Activated B cell treated with CpG ODN at 0.5 μM for 24 hours (primary cell): ENCODE measurements at regions not wholly inside any gene's neighbourhood (a gene's known extent, or its start where the extent isn't known, plus 50 kb on each side); places are given as distances from the start of the nearest gene placed in this dataset.

Experiments used
- ATAC-seq: fragments of 200-7000 bp; cut with Tn5 transposase; one replicate; pipeline ENCODE4 v1.10.0; 2021; ENCODE audit warnings: low read depth, mild to moderate bottlenecking, moderate library complexity
- CTCF ChIA-PET: fragments of 350-600 bp; sonication (Branson Sonifier 250); formaldehyde crosslinking; loops from one replicate; lab custom pipeline; 2021; ENCODE audit warnings: antibody characterized with exemption; lab: Charles Lee
- POLR2A ChIA-PET: fragments of 350-600 bp; sonication (Branson Sonifier 250); formaldehyde crosslinking; loops from one replicate; lab custom pipeline; 2021; ENCODE audit warnings: antibody characterized with exemption; lab: Charles Lee
- DNase-seq: peaks from one replicate; pipeline ENCODE4 v3.0.0; 2022
- H3K27ac Mint-ChIP-seq: one replicate; pipeline ENCODE4 v1.8.0; 2020; ENCODE audit warnings: mixed read lengths
- H3K27me3 Mint-ChIP-seq: one replicate; pipeline ENCODE4 v1.8.0; 2021; ENCODE audit warnings: mixed read lengths
- H3K36me3 Mint-ChIP-seq: one replicate; pipeline ENCODE4 v1.8.0; 2021; ENCODE audit warnings: low read depth, mixed read lengths
- H3K4me1 Mint-ChIP-seq: one replicate; pipeline ENCODE4 v1.8.0; 2021; ENCODE audit warnings: mixed read lengths
- H3K4me3 Mint-ChIP-seq: one replicate; pipeline ENCODE4 v1.8.0; 2020; ENCODE audit warnings: mild to moderate bottlenecking, mixed read lengths
- H3K9me3 Mint-ChIP-seq: one replicate; pipeline ENCODE4 v1.8.0; 2020; ENCODE audit warnings: mixed read lengths
- CTCF ChIP-seq: fragments of 200-600 bp; IDR thresholded peaks from one replicate; pipeline ENCODE4 v1.8.0; 2022; ENCODE audit warnings: antibody characterized with exemption, mild to moderate bottlenecking
- intact Hi-C: fragments of 100-400 bp; cut with micrococcal nuclease; formaldehyde crosslinking; loops from one replicate; pipeline ENCODE4 v1.15.1; 2024

GRCh38 chr2:136404176-136404575 lies 286.2 kb upstream of the CXCR4 start:
- peaks cover 5% of the 10 kb centered on the region for H3K4me1 Mint-ChIP-seq
- H3K9me3 Mint-ChIP-seq = no peaks in the 10 kb centered on the region
- POLR2A ChIA-PET = no interaction called here
- DNase-seq = no peak
- peaks cover 20% of the 10 kb centered on the region for H3K27me3 Mint-ChIP-seq
- no peak for ATAC-seq
- no peak overlapping the region for H3K27ac Mint-ChIP-seq
- no peaks in the 10 kb centered on the region for H3K36me3 Mint-ChIP-seq
- intact Hi-C loops = no loop called here
- H3K4me3 Mint-ChIP-seq = no peak overlapping the region
- CTCF ChIA-PET = no interaction called here
- no peak for TF ChIP-seq CTCF

- TF ChIP-seq CTCF = no peak
- DNase-seq (no peak), ATAC-seq (no peak)
- Mint-ChIP-seq H3K27ac (no peak overlapping the region), H3K27me3 (peaks cover 15% of the 10 kb centered on the region), H3K9me3 (no peaks in the 10 kb centered on the region), H3K36me3 (no peaks in the 10 kb centered on the region), H3K4me1 (peaks cover under 1% of the 10 kb centered on the region), H3K4me3 (no peak overlapping the region)
- intact Hi-C loops = no loop called here
- POLR2A ChIA-PET = no interaction called here
- CTCF ChIA-PET = no interaction called here
Measured at GRCh38 chr2:136402281-136402680, 284.3 kb upstream of the CXCR4 start.

- no peaks in the 10 kb centered on the region for H3K9me3 Mint-ChIP-seq
- no peak for TF ChIP-seq CTCF
- no peak overlapping the region for H3K4me3 Mint-ChIP-seq
- ChIA-PET CTCF (no interaction called here), POLR2A (interaction anchor here (0.7 kb wide), 1 partner anchor 18 kb away, joined by 3 read pairs; no protein-coding TSS in a partner anchor)
- no peak overlapping the region for H3K27ac Mint-ChIP-seq
- peaks cover 12% of the 10 kb centered on the region for H3K27me3 Mint-ChIP-seq
- ATAC-seq (no peak), DNase-seq (no peak)
- H3K4me1 Mint-ChIP-seq = peaks cover 13% of the 10 kb centered on the region
- intact Hi-C loops = loop anchor here (10.0 kb wide), 1 partner anchor 1345 kb away; the partner anchor contains the start of gene RAB3GAP1
- H3K36me3 Mint-ChIP-seq = no peaks in the 10 kb centered on the region
Measured at GRCh38 chr2:136399667-136400289, 281.8 kb upstream of the CXCR4 start.

- intact Hi-C loops = loop anchor here (1.0 to 10.0 kb wide), 2 partner anchors 28 to 1341 kb away; partner anchors contain the start of gene RAB3GAP1
- Mint-ChIP-seq H3K4me3 (no peak overlapping the region), H3K27ac (peak overlapping the region; percentile 69), H3K36me3 (no peaks in the 10 kb centered on the region), H3K9me3 (no peaks in the 10 kb centered on the region), H3K4me1 (peaks cover 51% of the 10 kb centered on the region), H3K27me3 (no peaks in the 10 kb centered on the region)
- POLR2A ChIA-PET = no interaction called here
- CTCF ChIA-PET = no interaction called here
- no peak for TF ChIP-seq CTCF
- DNase-seq (no peak), ATAC-seq (no peak)
Measured at GRCh38 chr2:136395582-136395981, 277.6 kb upstream of the CXCR4 start.

- peak overlapping the region; percentile 11 for H3K4me3 Mint-ChIP-seq
- ChIA-PET POLR2A (interaction anchor here (0.6 to 1.3 kb wide), 2 partner anchors 188 to 392 kb away, joined by 3 read pairs; no protein-coding TSS in a partner anchor), CTCF (interaction anchor here (1.2 kb wide), 1 partner anchor 9 kb away, joined by 6 read pairs; no protein-coding TSS in a partner anchor)
- no peaks in the 10 kb centered on the region for H3K27me3 Mint-ChIP-seq
- TF ChIP-seq CTCF = no peak
- DNase-seq (no peak), ATAC-seq (peak; percentile 41)
- peak overlapping the region; percentile 69 for H3K27ac Mint-ChIP-seq
- peaks cover 63% of the 10 kb centered on the region for H3K4me1 Mint-ChIP-seq
- H3K9me3 Mint-ChIP-seq = no peaks in the 10 kb centered on the region
- intact Hi-C loops = loop anchor here (1.0 to 10.0 kb wide), 2 partner anchors 29 to 1340 kb away; partner anchors contain the start of gene RAB3GAP1
- no peaks in the 10 kb centered on the region for H3K36me3 Mint-ChIP-seq
Measured at GRCh38 chr2:136394136-136395060, 276.4 kb upstream of the CXCR4 start.
